ENCODE measurements at regions not wholly inside any gene's neighbourhood (a gene's known extent, or its start where the extent isn't known, plus 50 kb on each side); places are given as distances from the start of the nearest gene placed in this dataset.

- no peaks in the 10 kb centered on the region for H3K9me3 ChIP-seq (ENCODE audit: control insufficient read depth in 5 of 5, low read length in 5 of 5)
- H3K27me3 ChIP-seq (ENCODE audit: control insufficient read depth in 5 of 5, insufficient read depth in 4 of 5, low read length in 5 of 5): no peaks in the 10 kb centered on the region
- no peak overlapping the region for H3K9ac ChIP-seq (ENCODE audit: low read length in 5 of 5)
- no peak overlapping the region for H3K27ac ChIP-seq (ENCODE audit: low read depth, low read length)
- H3K4me1 ChIP-seq (ENCODE audit: control insufficient read depth in 5 of 5, insufficient read depth in 5 of 5, low read length in 5 of 5): peaks cover 0 to 9% (median 0%) of the 10 kb centered on the region in 5 donors
- no peak overlapping the region for H3K4me3 ChIP-seq (ENCODE audit: low read depth in 1 of 5, low read length in 5 of 5)
- no peaks in the 10 kb centered on the region for H3K36me3 ChIP-seq (ENCODE audit: control insufficient read depth in 5 of 5, insufficient read depth in 5 of 5, low read length in 5 of 5)
Observed at GRCh38 chr5:103422756-103423155, 139.8 kb downstream of the NUDT12 start.

- peaks cover 0 to 5% (median 0%) of the 10 kb centered on the region in 5 donors for H3K4me1 ChIP-seq (ENCODE audit: control insufficient read depth in 5 of 5, insufficient read depth in 5 of 5, low read length in 5 of 5)
- H3K9me3 ChIP-seq (ENCODE audit: control insufficient read depth in 5 of 5, low read length in 5 of 5): no peaks in the 10 kb centered on the region
- no peak overlapping the region for H3K27ac ChIP-seq (ENCODE audit: low read depth, low read length)
- peak overlapping the region in 1 of 5 donors; percentile 23 for H3K4me3 ChIP-seq (ENCODE audit: low read depth in 1 of 5, low read length in 5 of 5)
- no peak overlapping the region for H3K9ac ChIP-seq (ENCODE audit: low read length in 5 of 5)
- no peaks in the 10 kb centered on the region for H3K36me3 ChIP-seq (ENCODE audit: control insufficient read depth in 5 of 5, insufficient read depth in 5 of 5, low read length in 5 of 5)
- H3K27me3 ChIP-seq (ENCODE audit: control insufficient read depth in 5 of 5, insufficient read depth in 4 of 5, low read length in 5 of 5): no peaks in the 10 kb centered on the region
Observed at GRCh38 chr5:103414604-103415003, 148.0 kb downstream of the NUDT12 start.

- Histone ChIP-seq H3K4me1 (ENCODE audit: control insufficient read depth in 5 of 5, insufficient read depth in 5 of 5, low read length in 5 of 5) (peaks cover 0 to 5% (median 0%) of the 10 kb centered on the region in 5 donors), H3K27ac (ENCODE audit: low read depth, low read length) (no peak overlapping the region), H3K9ac (ENCODE audit: low read length in 5 of 5) (no peak overlapping the region), H3K27me3 (ENCODE audit: control insufficient read depth in 5 of 5, insufficient read depth in 4 of 5, low read length in 5 of 5) (no peaks in the 10 kb centered on the region), H3K4me3 (ENCODE audit: low read depth in 1 of 5, low read length in 5 of 5) (no peak overlapping the region), H3K9me3 (ENCODE audit: control insufficient read depth in 5 of 5, low read length in 5 of 5) (no peaks in the 10 kb centered on the region), H3K36me3 (ENCODE audit: control insufficient read depth in 5 of 5, insufficient read depth in 5 of 5, low read length in 5 of 5) (no peaks in the 10 kb centered on the region)
Observed at GRCh38 chr5:103411711-103412110, 150.9 kb downstream of the NUDT12 start.

GRCh38 chr5:103410172-103410571 is 151.6 kb downstream of the MACIR start:
- Histone ChIP-seq H3K27me3 (ENCODE audit: control insufficient read depth in 5 of 5, insufficient read depth in 4 of 5, low read length in 5 of 5) (no peaks in the 10 kb centered on the region), H3K9ac (ENCODE audit: low read length in 5 of 5) (no peak overlapping the region), H3K4me1 (ENCODE audit: control insufficient read depth in 5 of 5, insufficient read depth in 5 of 5, low read length in 5 of 5) (peaks cover 0 to 5% (median 0%) of the 10 kb centered on the region in 5 donors), H3K27ac (ENCODE audit: low read depth, low read length) (no peak overlapping the region), H3K36me3 (ENCODE audit: control insufficient read depth in 5 of 5, insufficient read depth in 5 of 5, low read length in 5 of 5) (no peaks in the 10 kb centered on the region), H3K9me3 (ENCODE audit: control insufficient read depth in 5 of 5, low read length in 5 of 5) (no peaks in the 10 kb centered on the region), H3K4me3 (ENCODE audit: low read depth in 1 of 5, low read length in 5 of 5) (no peak overlapping the region)

GRCh38 chr5:103409013-103409670 is 150.6 kb downstream of the MACIR start:
- H3K9ac ChIP-seq (ENCODE audit: low read length in 5 of 5): no peak overlapping the region
- H3K4me1 ChIP-seq (ENCODE audit: control insufficient read depth in 5 of 5, insufficient read depth in 5 of 5, low read length in 5 of 5): no peaks in the 10 kb centered on the region
- no peak overlapping the region for H3K4me3 ChIP-seq (ENCODE audit: low read depth in 1 of 5, low read length in 5 of 5)
- H3K9me3 ChIP-seq (ENCODE audit: control insufficient read depth in 5 of 5, low read length in 5 of 5): no peaks in the 10 kb centered on the region
- H3K27ac ChIP-seq (ENCODE audit: low read depth, low read length): no peak overlapping the region
- no peaks in the 10 kb centered on the region for H3K36me3 ChIP-seq (ENCODE audit: control insufficient read depth in 5 of 5, insufficient read depth in 5 of 5, low read length in 5 of 5)
- H3K27me3 ChIP-seq (ENCODE audit: control insufficient read depth in 5 of 5, insufficient read depth in 4 of 5, low read length in 5 of 5): no peaks in the 10 kb centered on the region

GRCh38 chr5:103408408-103408807 is 149.8 kb downstream of the MACIR start:
- H3K27ac ChIP-seq (ENCODE audit: low read depth, low read length): no peak overlapping the region
- H3K4me3 ChIP-seq (ENCODE audit: low read depth in 1 of 5, low read length in 5 of 5): no peak overlapping the region
- H3K4me1 ChIP-seq (ENCODE audit: control insufficient read depth in 5 of 5, insufficient read depth in 5 of 5, low read length in 5 of 5): no peaks in the 10 kb centered on the region
- no peaks in the 10 kb centered on the region for H3K36me3 ChIP-seq (ENCODE audit: control insufficient read depth in 5 of 5, insufficient read depth in 5 of 5, low read length in 5 of 5)
- no peaks in the 10 kb centered on the region for H3K27me3 ChIP-seq (ENCODE audit: control insufficient read depth in 5 of 5, insufficient read depth in 4 of 5, low read length in 5 of 5)
- H3K9ac ChIP-seq (ENCODE audit: low read length in 5 of 5): no peak overlapping the region
- no peaks in the 10 kb centered on the region for H3K9me3 ChIP-seq (ENCODE audit: control insufficient read depth in 5 of 5, low read length in 5 of 5)

GRCh38 chr5:103407402-103407801 is 148.8 kb downstream of the MACIR start:
- Histone ChIP-seq H3K4me1 (ENCODE audit: control insufficient read depth in 5 of 5, insufficient read depth in 5 of 5, low read length in 5 of 5) (no peaks in the 10 kb centered on the region), H3K4me3 (ENCODE audit: low read depth in 1 of 5, low read length in 5 of 5) (no peak overlapping the region), H3K36me3 (ENCODE audit: control insufficient read depth in 5 of 5, insufficient read depth in 5 of 5, low read length in 5 of 5) (no peaks in the 10 kb centered on the region), H3K9ac (ENCODE audit: low read length in 5 of 5) (no peak overlapping the region), H3K9me3 (ENCODE audit: control insufficient read depth in 5 of 5, low read length in 5 of 5) (no peaks in the 10 kb centered on the region), H3K27ac (ENCODE audit: low read depth, low read length) (no peak overlapping the region), H3K27me3 (ENCODE audit: control insufficient read depth in 5 of 5, insufficient read depth in 4 of 5, low read length in 5 of 5) (no peaks in the 10 kb centered on the region)

GRCh38 chr5:103404483-103404882 is 145.9 kb downstream of the MACIR start:
- no peak overlapping the region for H3K4me3 ChIP-seq (ENCODE audit: low read depth in 1 of 5, low read length in 5 of 5)
- no peak overlapping the region for H3K9ac ChIP-seq (ENCODE audit: low read length in 5 of 5)
- H3K27ac ChIP-seq (ENCODE audit: low read depth, low read length): no peak overlapping the region
- H3K9me3 ChIP-seq (ENCODE audit: control insufficient read depth in 5 of 5, low read length in 5 of 5): no peaks in the 10 kb centered on the region
- no peaks in the 10 kb centered on the region for H3K4me1 ChIP-seq (ENCODE audit: control insufficient read depth in 5 of 5, insufficient read depth in 5 of 5, low read length in 5 of 5)
- no peaks in the 10 kb centered on the region for H3K27me3 ChIP-seq (ENCODE audit: control insufficient read depth in 5 of 5, insufficient read depth in 4 of 5, low read length in 5 of 5)
- H3K36me3 ChIP-seq (ENCODE audit: control insufficient read depth in 5 of 5, insufficient read depth in 5 of 5, low read length in 5 of 5): no peaks in the 10 kb centered on the region

- H3K4me3 ChIP-seq (ENCODE audit: low read depth in 1 of 5, low read length in 5 of 5): no peak overlapping the region
Observed at GRCh38 chr5:103402851-103403250, 144.3 kb downstream of the MACIR start.

GRCh38 chr5:103397739-103398581 is 139.4 kb downstream of the MACIR start:
- peaks cover 2 to 15% (median 7%) of the 10 kb centered on the region in 5 donors for H3K4me1 ChIP-seq (ENCODE audit: control insufficient read depth in 5 of 5, insufficient read depth in 5 of 5, low read length in 5 of 5)
- no peak overlapping the region for H3K9ac ChIP-seq (ENCODE audit: low read length in 5 of 5)
- no peaks in the 10 kb centered on the region for H3K36me3 ChIP-seq (ENCODE audit: control insufficient read depth in 5 of 5, insufficient read depth in 5 of 5, low read length in 5 of 5)
- no peaks in the 10 kb centered on the region for H3K27me3 ChIP-seq (ENCODE audit: control insufficient read depth in 5 of 5, insufficient read depth in 4 of 5, low read length in 5 of 5)
- no peak overlapping the region for H3K4me3 ChIP-seq (ENCODE audit: low read depth in 1 of 5, low read length in 5 of 5)
- no peaks in the 10 kb centered on the region for H3K9me3 ChIP-seq (ENCODE audit: control insufficient read depth in 5 of 5, low read length in 5 of 5)
- H3K27ac ChIP-seq (ENCODE audit: low read depth, low read length): no peak overlapping the region

More at GRCh38 chr5:103402851-103403250, 144.3 kb downstream of the MACIR start:
- no peak overlapping the region for H3K27ac ChIP-seq (ENCODE audit: low read depth, low read length)
- H3K9me3 ChIP-seq (ENCODE audit: control insufficient read depth in 5 of 5, low read length in 5 of 5): no peaks in the 10 kb centered on the region
- no peaks in the 10 kb centered on the region for H3K36me3 ChIP-seq (ENCODE audit: control insufficient read depth in 5 of 5, insufficient read depth in 5 of 5, low read length in 5 of 5)
- no peaks in the 10 kb centered on the region for H3K27me3 ChIP-seq (ENCODE audit: control insufficient read depth in 5 of 5, insufficient read depth in 4 of 5, low read length in 5 of 5)
- no peaks in the 10 kb centered on the region for H3K4me1 ChIP-seq (ENCODE audit: control insufficient read depth in 5 of 5, insufficient read depth in 5 of 5, low read length in 5 of 5)
- no peak overlapping the region for H3K9ac ChIP-seq (ENCODE audit: low read length in 5 of 5)
